Transverse colon (tissue), 3 donors: ENCODE measurements at regions not wholly inside any gene's neighbourhood (a gene's known extent, or its start where the extent isn't known, plus 50 kb on each side); places are given as distances from the start of the nearest gene placed in this dataset.
"Not testable (repeated sequence)": the region's sequence is repeated elsewhere in the genome, so short reads cannot be mapped to it uniquely, and the experiment has no call there.

ENCODE experiments used
- CTCF ChIP-seq, 5 experiments: fragments of 200-600 bp in 3 of 5; fragments of 450-650 bp in 2 of 5; sonication (generic) in 3 of 5; IDR thresholded peaks; 1 replicate in 2 of 5; 2 replicates in 3 of 5; pipeline ENCODE4 v1.5.1; 2016 to 2017; ENCODE audit warnings: antibody characterized with exemption in 5 of 5, inconsistent platforms in 3 of 5, mild to moderate bottlenecking in 2 of 5, moderate library complexity in 1 of 5
- EP300 ChIP-seq: sonication (generic); formaldehyde crosslinking; IDR thresholded peaks from one replicate; pipeline ENCODE4 v1.6.1; 2017; ENCODE audit warnings: antibody characterized with exemption, low read depth
- POLR2A ChIP-seq: fragments of 450-650 bp; IDR thresholded peaks from one replicate; pipeline ENCODE4 v1.6.1; 2016; ENCODE audit warnings: antibody characterized with exemption, mild to moderate bottlenecking, moderate library complexity

DNA sequence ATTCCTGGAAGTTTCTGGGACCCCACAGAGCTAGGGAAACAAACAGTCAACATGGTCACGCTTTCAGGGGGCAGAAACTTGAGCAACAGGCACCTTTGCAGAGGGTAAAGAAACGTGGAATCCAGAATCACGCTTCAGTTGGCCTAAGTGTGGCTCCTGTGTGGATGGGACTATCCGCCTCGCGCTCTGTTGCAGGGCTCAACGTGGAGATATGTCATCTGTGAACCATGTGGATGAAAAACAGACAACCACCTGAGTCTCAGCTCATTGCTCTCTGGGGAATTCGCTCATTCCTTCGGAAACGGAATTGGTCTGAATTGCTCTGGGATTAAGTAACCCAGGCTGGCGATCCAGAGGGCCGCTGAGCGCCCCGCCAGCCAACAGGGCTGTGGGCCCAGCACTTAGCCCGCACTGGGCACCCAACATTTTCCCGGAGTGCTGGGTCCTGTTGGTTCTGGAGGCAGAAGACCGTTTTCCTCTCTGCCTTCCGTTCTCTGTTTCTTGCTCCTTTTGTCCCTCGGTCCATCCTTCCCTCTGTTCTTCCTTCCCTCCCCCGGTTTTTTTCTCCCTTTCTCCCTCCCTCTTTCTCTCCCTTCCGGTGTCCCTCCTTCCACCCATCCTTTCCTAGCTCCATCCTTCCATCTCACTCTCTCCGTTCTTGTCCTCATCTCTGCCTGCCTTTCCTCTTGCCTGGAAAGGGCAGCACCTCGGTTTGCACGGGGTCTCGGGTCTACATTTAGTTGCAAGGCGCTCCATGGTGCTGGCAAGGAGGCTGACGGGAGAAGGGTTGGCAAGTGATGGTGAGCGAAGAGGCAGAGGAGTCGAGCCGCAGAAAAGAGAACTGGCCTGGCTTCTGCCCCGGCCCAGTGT, 1379.8 kb upstream of the DEFB115 start:
- not testable (repeated sequence) for TF ChIP-seq CTCF (IDR thresholded peaks at IDR 0.05); POLR2A; EP300
